Osteocyte (in vitro differentiated cells): ENCODE measurements at regions not wholly inside any gene's neighbourhood (a gene's known extent, or its start where the extent isn't known, plus 50 kb on each side); places are given as distances from the start of the nearest gene placed in this dataset.

ENCODE experiments used
- DNase-seq: peaks from one replicate; pipeline ENCODE4 v3.0.0; 2021; ENCODE audit warnings: mixed read lengths; ENCODE audit not compliant: unreplicated experiment; ENCODE audit errors: extremely low spot score
- H3K27ac Mint-ChIP-seq: one replicate; pipeline ENCODE4 v1.8.0; 2021; ENCODE audit warnings: mild to moderate bottlenecking, mixed read lengths; ENCODE audit not compliant: unreplicated experiment
- H3K27me3 Mint-ChIP-seq: one replicate; pipeline ENCODE4 v1.8.0; 2021; ENCODE audit warnings: mixed read lengths; ENCODE audit not compliant: unreplicated experiment
- H3K36me3 Mint-ChIP-seq: one replicate; pipeline ENCODE4 v1.8.0; 2021; ENCODE audit warnings: mixed read lengths; ENCODE audit not compliant: unreplicated experiment
- H3K4me1 Mint-ChIP-seq: one replicate; pipeline ENCODE4 v1.8.0; 2021; ENCODE audit warnings: mixed read lengths; ENCODE audit not compliant: unreplicated experiment
- H3K4me3 Mint-ChIP-seq: one replicate; pipeline ENCODE4 v1.8.0; 2021; ENCODE audit warnings: mild to moderate bottlenecking, moderate library complexity, mixed read lengths; ENCODE audit not compliant: unreplicated experiment
- H3K9me3 Mint-ChIP-seq: one replicate; pipeline ENCODE4 v1.8.0; 2021; ENCODE audit warnings: mixed read lengths; ENCODE audit not compliant: unreplicated experiment
- TF ChIP-seq, protein P1 (sequence below): fragments of 200-600 bp; sonication (generic); IDR thresholded peaks from 2 replicates; pipeline ENCODE4 v1.5.0; 2021; ENCODE audit warnings: antibody characterized with exemption, mild to moderate bottlenecking, moderate library complexity

DNA sequence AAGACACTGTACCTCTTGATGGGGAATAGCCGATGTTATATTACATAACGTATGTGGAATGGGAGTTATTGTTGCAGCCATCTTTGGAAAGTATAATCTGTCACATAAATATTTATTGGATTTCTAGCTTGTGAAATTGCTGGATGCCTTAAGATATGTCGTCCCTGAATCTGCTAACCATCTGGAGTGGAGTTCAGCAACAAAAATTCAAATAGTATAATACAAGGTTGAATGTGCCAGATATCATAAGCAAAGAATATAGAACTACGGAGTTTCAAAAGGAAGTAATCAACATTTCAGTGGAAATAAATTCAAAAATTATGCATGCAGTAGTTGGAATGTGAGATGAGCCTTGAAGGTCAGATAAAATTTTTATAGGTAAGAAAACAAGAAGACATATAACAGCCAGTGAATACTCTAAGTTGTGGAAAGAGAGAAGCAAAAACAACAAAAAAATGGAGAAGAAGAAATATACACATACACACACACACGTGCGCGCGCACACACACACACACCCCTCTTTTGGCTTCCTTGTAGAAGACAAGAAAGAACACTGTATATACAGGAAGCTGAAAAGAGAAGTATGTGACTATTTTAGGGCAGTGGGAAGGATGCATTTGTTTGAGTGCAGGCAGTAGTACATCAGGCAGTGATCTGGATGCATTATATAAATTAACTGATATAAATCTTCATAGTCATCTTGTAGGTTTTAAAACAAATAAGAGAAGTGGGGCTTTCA, 516.7 kb downstream of the KCNT2 start:
- Mint-ChIP-seq H3K4me3 (no peak overlapping the region), H3K27me3 (peaks cover 2% of the 10 kb centered on the region), H3K9me3 (no peaks in the 10 kb centered on the region)

DNA sequence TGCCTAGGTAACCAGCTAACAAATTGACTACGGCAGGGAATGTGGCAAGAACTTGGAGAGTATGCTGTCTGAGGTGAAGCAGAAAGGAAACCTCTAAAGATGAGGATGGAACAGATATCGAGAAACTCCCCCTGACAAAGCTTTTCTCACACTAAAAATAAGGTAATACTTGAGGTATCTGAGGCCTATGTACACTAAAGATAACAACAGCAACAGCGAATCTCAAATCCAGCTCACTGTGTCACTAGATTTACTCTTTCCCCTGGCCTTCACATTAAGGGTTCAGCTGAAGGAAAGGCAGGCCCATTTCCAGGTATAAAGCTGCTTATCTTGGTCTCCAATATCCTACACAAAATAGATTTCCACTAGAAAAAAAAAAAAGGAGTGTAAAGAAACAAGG, 518.0 kb downstream of the KCNT2 start:
- H3K4me1 Mint-ChIP-seq, result no peaks in the 10 kb centered on the region
- TF ChIP-seq, protein P1, sequence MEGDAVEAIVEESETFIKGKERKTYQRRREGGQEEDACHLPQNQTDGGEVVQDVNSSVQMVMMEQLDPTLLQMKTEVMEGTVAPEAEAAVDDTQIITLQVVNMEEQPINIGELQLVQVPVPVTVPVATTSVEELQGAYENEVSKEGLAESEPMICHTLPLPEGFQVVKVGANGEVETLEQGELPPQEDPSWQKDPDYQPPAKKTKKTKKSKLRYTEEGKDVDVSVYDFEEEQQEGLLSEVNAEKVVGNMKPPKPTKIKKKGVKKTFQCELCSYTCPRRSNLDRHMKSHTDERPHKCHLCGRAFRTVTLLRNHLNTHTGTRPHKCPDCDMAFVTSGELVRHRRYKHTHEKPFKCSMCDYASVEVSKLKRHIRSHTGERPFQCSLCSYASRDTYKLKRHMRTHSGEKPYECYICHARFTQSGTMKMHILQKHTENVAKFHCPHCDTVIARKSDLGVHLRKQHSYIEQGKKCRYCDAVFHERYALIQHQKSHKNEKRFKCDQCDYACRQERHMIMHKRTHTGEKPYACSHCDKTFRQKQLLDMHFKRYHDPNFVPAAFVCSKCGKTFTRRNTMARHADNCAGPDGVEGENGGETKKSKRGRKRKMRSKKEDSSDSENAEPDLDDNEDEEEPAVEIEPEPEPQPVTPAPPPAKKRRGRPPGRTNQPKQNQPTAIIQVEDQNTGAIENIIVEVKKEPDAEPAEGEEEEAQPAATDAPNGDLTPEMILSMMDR, result no peak
- no peak overlapping the region for H3K4me3 Mint-ChIP-seq
- no peaks in the 10 kb centered on the region for H3K36me3 Mint-ChIP-seq
- no peak overlapping the region for H3K27ac Mint-ChIP-seq
- H3K9me3 Mint-ChIP-seq, result no peaks in the 10 kb centered on the region
- H3K27me3 Mint-ChIP-seq, result peaks cover 2% of the 10 kb centered on the region
- no peak for DNase-seq

More for the DNA sequence above, 516.7 kb downstream of the KCNT2 start:
- no peak for DNase-seq
- TF ChIP-seq, protein P1, result no peak
- Mint-ChIP-seq H3K27ac (no peak overlapping the region), H3K36me3 (no peaks in the 10 kb centered on the region), H3K4me1 (peaks cover 3% of the 10 kb centered on the region)

DNA sequence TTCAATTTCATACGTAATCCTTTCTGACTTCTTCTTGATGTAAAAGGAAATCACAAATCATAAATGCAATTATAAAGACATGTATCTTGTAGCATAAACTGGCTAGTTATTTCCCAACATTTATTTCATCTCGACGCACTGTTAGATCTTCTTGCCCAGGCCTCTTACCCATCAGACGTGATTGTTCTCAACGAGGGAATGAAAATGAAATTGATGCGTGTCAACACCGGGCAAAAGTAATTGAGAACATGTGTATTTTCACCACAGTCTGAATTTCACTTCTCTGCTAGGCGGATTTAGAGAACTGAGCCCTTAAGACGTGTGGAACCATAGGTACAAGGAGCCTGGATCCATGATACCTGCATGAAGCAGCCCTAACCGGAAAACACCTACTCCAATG, 519.7 kb downstream of the KCNT2 start:
- no peaks in the 10 kb centered on the region for H3K27me3 Mint-ChIP-seq
- no peaks in the 10 kb centered on the region for H3K4me1 Mint-ChIP-seq
- no peaks in the 10 kb centered on the region for H3K36me3 Mint-ChIP-seq
- H3K4me3 Mint-ChIP-seq, result no peak overlapping the region
- no peaks in the 10 kb centered on the region for H3K9me3 Mint-ChIP-seq
- DNase-seq, result no peak
- H3K27ac Mint-ChIP-seq, result no peak overlapping the region
- TF ChIP-seq, protein P1, result no peak

DNA sequence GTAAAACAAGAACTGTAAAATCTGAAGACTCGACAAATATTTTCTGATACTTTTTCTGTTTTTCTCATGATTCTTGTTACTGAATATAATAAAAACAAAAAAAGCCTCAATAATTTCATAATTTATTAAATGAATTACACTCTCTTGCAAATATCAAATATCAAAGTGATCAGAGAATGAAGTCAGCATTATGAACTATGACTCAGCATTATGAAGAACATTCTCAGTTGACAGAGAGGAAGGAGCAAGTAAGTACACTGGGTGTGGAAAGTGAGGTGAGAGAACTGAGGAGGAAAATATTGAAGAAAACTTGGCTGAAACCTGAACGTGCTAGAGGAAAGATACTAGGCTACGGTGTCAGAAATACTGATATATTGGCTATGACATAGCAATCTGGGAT, 529.5 kb downstream of the KCNT2 start:
- Mint-ChIP-seq H3K4me1 (peaks cover 3% of the 10 kb centered on the region), H3K27ac (no peak overlapping the region), H3K9me3 (no peaks in the 10 kb centered on the region), H3K4me3 (no peak overlapping the region), H3K27me3 (no peaks in the 10 kb centered on the region), H3K36me3 (no peaks in the 10 kb centered on the region)
- TF ChIP-seq, protein P1, result no peak
- DNase-seq, result no peak

DNA sequence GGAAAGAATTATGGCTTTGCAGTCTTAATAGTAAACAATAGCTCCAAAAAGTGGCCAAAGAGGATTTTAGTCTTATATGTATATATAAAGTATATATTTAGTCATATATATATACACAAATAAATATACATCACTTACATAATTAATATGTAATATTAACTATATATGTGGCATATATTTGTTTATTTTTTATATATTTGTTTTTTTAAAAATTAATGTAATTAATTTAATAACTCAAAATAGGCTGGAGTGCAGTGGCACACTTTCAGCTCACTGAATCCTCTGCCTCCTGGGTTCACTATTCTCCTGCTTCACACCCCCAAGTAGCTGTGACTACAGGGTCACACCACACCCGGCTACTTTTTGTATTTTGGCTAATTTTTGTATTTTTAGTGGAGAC, 532.6 kb downstream of the KCNT2 start:
- Mint-ChIP-seq H3K36me3 (no peaks in the 10 kb centered on the region), H3K4me3 (no peak overlapping the region), H3K9me3 (no peaks in the 10 kb centered on the region), H3K4me1 (peaks cover 3% of the 10 kb centered on the region), H3K27me3 (no peaks in the 10 kb centered on the region), H3K27ac (no peak overlapping the region)
- TF ChIP-seq, protein P1, result no peak
- no peak for DNase-seq
